ENCODE measurements at regions not wholly inside any gene's neighbourhood (a gene's known extent, or its start where the extent isn't known, plus 50 kb on each side); places are given as distances from the start of the nearest gene placed in this dataset.

- TF ChIP-seq CTCF (IDR thresholded peaks at IDR 0.05; ENCODE audit: borderline replicate concordance, insufficient read depth, low read depth, low read length), result no peak
- no peak overlapping the region for H3K4me3 ChIP-seq (ENCODE audit: low read depth, low read length)
These were observed 196.1 kb downstream of the TTC6 start for GRCh38 chr14:37791384-37792036.

GRCh38 chr14:37792124-37792523 is 196.7 kb downstream of the TTC6 start:
- no peak overlapping the region for H3K4me3 ChIP-seq (ENCODE audit: low read depth, low read length)
- TF ChIP-seq CTCF (IDR thresholded peaks at IDR 0.05; ENCODE audit: borderline replicate concordance, insufficient read depth, low read depth, low read length), result no peak

DNA sequence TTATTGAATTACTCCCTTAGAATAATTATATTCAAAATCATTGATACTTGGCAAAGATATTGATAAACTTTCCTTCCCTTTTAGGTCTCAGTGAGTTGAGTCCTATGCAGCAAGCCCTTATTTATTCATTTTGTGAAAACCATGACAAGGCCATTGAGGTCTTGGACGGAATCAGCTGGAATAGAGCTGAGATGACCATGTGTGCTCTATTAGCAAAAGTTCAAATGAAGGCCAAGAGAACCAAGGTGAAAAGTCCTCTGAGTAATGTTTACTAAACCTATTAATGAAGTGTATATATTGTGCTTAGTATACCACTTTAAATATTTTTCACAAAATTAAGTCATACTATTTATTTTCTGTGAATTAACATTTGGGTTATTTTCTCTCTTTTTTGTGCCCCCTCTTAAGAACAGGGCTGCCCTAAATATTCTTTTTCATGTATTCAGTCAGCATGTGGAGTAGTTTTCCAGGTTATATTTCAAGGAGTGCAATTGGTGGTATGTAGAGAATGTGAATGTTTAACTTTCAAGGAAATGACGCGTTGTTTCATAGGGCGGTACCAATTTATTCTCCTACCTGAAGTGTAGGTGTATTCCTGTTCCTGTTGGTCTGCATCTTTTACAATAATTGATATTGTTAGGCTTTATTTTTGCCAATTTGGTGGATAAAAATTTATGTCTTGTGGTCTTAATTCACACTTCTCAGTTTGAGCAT is 201.4 kb downstream of the TTC6 start:
- no peak overlapping the region for H3K4me3 ChIP-seq (ENCODE audit: low read depth, low read length)
- no peak for TF ChIP-seq CTCF (IDR thresholded peaks at IDR 0.05; ENCODE audit: borderline replicate concordance, insufficient read depth, low read depth, low read length)

- TF ChIP-seq CTCF (IDR thresholded peaks at IDR 0.05; ENCODE audit: borderline replicate concordance, insufficient read depth, low read depth, low read length), result no peak
These were observed 202.2 kb downstream of the TTC6 start for GRCh38 chr14:37797675-37798074.

DNA sequence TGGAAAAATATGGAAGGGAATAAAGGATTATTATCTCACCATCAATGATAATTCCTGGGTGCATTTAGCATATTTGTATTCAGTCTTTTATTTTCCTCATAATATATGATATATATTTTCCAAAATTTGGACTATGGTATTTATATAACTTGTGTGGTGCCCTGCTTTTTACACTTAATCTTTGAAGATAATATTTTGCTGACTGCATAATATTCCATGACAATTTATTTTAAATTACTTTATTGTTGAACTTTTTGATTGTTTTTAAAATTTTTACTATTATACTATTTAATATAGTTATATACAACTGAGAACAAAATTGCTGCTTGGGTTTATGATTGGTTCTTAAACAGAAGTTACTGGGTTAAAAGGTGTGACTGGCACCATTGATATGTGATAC is 212.3 kb downstream of the TTC6 start:
- H3K4me3 ChIP-seq (ENCODE audit: low read depth, low read length), result no peak overlapping the region

More at GRCh38 chr14:37797675-37798074, 202.2 kb downstream of the TTC6 start:
- H3K4me3 ChIP-seq (ENCODE audit: low read depth, low read length), result no peak overlapping the region

GRCh38 chr14:37810094-37810801 is 214.8 kb downstream of the TTC6 start:
- TF ChIP-seq CTCF (IDR thresholded peaks at IDR 0.05; ENCODE audit: borderline replicate concordance, insufficient read depth, low read depth, low read length), result no peak
- H3K4me3 ChIP-seq (ENCODE audit: low read depth, low read length), result no peak overlapping the region

More for the DNA sequence above, 212.3 kb downstream of the TTC6 start:
- no peak for TF ChIP-seq CTCF (IDR thresholded peaks at IDR 0.05; ENCODE audit: borderline replicate concordance, insufficient read depth, low read depth, low read length)

All from GM12875 (cell line).